ENCODE measurements at regions not wholly inside any gene's neighbourhood (a gene's known extent, or its start where the extent isn't known, plus 50 kb on each side); places are given as distances from the start of the nearest gene placed in this dataset.

DNA sequence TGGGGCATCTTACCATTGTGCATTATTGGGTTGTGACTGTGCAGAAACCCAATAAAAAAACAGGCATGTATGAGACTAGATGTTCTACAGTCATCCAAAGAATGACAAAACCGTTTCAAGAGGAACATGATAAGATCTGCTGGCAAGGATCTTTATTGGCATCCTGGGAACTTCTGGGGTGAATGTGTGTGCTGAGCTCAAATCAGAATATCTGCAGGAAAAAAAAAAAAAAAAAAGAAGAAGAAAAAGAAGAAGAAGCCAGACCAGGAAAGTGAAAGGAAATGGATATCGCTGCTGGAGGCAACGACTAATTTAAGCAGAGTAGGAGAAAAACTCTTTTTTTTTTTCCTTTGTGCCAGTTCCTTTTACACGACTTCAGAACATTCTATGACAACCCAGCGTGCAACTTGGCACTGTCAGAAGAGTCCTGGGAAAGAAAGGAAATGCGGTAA lies 484.2 kb upstream of the BOD1L1 start:
- Histone ChIP-seq H3K36me3 (replicated peaks; ENCODE audit: insufficient read depth, low read length) (no peaks in the 10 kb centered on the region), H3K79me2 (ENCODE audit: low read length) (no peaks in the 10 kb centered on the region), H3K27me3 (replicated peaks; ENCODE audit: insufficient read depth, low read length) (no peaks in the 10 kb centered on the region), H4K20me1 (ENCODE audit: insufficient read depth, low read length) (no peaks in the 10 kb centered on the region), H3K9me2 (replicated peaks; ENCODE audit: insufficient read depth, low read length) (no peaks in the 10 kb centered on the region), H3F3A (ENCODE audit: insufficient read depth, low read length) (no peaks in the 10 kb centered on the region), H3K9ac (ENCODE audit: low read length) (no peak overlapping the region), H3K27ac (ENCODE audit: low read length) (no peak overlapping the region), H3K4me2 (ENCODE audit: low read depth, low read length) (no peak overlapping the region), H3K9me3 (replicated peaks; ENCODE audit: insufficient read depth, low read length) (no peaks in the 10 kb centered on the region), H3K4me3 (ENCODE audit: low read length) (no peak overlapping the region), H3K4me1 (ENCODE audit: low read length) (no peaks in the 10 kb centered on the region), H2AFZ (ENCODE audit: low read length) (no peak overlapping the region)
- DNase-seq, result no peak
- TF ChIP-seq, protein P1, sequence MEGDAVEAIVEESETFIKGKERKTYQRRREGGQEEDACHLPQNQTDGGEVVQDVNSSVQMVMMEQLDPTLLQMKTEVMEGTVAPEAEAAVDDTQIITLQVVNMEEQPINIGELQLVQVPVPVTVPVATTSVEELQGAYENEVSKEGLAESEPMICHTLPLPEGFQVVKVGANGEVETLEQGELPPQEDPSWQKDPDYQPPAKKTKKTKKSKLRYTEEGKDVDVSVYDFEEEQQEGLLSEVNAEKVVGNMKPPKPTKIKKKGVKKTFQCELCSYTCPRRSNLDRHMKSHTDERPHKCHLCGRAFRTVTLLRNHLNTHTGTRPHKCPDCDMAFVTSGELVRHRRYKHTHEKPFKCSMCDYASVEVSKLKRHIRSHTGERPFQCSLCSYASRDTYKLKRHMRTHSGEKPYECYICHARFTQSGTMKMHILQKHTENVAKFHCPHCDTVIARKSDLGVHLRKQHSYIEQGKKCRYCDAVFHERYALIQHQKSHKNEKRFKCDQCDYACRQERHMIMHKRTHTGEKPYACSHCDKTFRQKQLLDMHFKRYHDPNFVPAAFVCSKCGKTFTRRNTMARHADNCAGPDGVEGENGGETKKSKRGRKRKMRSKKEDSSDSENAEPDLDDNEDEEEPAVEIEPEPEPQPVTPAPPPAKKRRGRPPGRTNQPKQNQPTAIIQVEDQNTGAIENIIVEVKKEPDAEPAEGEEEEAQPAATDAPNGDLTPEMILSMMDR (IDR thresholded peaks at IDR 0.05; ENCODE audit: low read length), result no peak
- no peak for TF ChIP-seq EZH2phosphoT487 (IDR thresholded peaks at IDR 0.05; ENCODE audit: low read length)

DNA sequence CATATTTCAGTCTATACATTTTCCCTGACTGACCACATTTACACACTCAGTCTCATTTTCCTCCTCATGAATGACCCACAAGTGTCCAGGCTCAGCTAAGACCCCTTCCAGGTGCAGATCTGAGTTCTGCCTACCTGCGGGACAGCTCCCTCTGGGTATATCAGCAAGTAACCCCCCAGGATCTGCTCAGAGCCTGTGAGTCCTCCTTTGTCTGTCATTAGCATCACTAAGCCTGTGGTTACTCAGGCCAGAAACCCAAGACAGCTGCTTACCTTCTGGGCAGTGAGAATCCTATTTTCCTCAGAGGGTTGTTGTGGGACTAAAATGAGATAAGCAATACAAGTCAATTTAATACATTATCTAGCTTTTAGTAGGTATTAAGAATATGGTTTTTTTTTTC lies 487.6 kb upstream of the BOD1L1 start:
- no peak for DNase-seq
- Histone ChIP-seq H3K79me2 (ENCODE audit: low read length) (no peaks in the 10 kb centered on the region), H3K9me3 (replicated peaks; ENCODE audit: insufficient read depth, low read length) (no peaks in the 10 kb centered on the region), H3K9me2 (replicated peaks; ENCODE audit: insufficient read depth, low read length) (no peaks in the 10 kb centered on the region), H3K27me3 (replicated peaks; ENCODE audit: insufficient read depth, low read length) (no peaks in the 10 kb centered on the region), H4K20me1 (ENCODE audit: insufficient read depth, low read length) (no peaks in the 10 kb centered on the region), H3K4me1 (ENCODE audit: low read length) (peaks cover 13% of the 10 kb centered on the region), H3F3A (ENCODE audit: insufficient read depth, low read length) (no peaks in the 10 kb centered on the region), H3K36me3 (replicated peaks; ENCODE audit: insufficient read depth, low read length) (no peaks in the 10 kb centered on the region), H3K4me3 (ENCODE audit: low read length) (no peak overlapping the region), H3K4me2 (ENCODE audit: low read depth, low read length) (no peak overlapping the region), H3K27ac (ENCODE audit: low read length) (no peak overlapping the region), H2AFZ (ENCODE audit: low read length) (no peak overlapping the region), H3K9ac (ENCODE audit: low read length) (no peak overlapping the region)
- TF ChIP-seq, protein P1 (IDR thresholded peaks at IDR 0.05; ENCODE audit: low read length), result no peak
- TF ChIP-seq EZH2phosphoT487 (IDR thresholded peaks at IDR 0.05; ENCODE audit: low read length) (no peak), EZH2 (optimal IDR thresholded peaks at IDR 0.05; ENCODE audit: low read depth, low read length) (no peak)

DNA sequence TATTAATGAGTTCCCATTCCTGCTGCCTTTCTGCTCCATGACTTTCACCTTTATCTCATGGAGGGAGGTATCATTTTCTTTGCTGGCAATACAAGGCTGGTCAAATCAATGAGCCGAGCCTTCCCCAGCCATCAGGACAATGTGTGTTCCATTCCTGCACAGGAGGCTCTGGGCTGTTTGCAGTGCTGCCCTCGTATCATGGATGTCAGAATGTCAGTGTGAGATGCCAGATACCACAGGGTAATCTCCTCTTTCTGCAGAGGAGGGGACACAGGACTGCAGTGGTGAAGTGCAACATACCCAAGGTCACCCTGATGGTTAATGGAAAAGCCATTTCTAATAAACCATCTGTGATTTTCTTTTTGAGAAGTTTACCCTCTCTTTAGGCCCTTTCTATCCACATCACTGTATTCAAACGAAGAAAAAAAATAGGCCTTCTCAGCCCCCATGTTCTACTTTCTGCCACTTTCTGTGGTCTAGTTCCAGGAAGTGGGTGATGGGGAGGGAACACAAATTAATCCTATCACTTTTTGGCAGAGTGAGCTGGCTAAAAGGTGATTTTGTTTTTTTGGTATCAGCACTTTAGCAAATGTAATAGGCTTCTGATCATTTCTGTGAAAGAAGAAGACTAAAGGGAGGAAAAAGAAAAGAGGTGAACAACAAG lies 490.2 kb upstream of the BOD1L1 start:
- Histone ChIP-seq H3K4me1 (ENCODE audit: low read length) (peaks cover 13% of the 10 kb centered on the region), H4K20me1 (ENCODE audit: insufficient read depth, low read length) (no peaks in the 10 kb centered on the region), H2AFZ (ENCODE audit: low read length) (no peak overlapping the region), H3K27ac (ENCODE audit: low read length) (peak overlapping the region; percentile 10; the same call in 1 of the 2 replicates), H3K4me3 (ENCODE audit: low read length) (no peak overlapping the region), H3K9ac (ENCODE audit: low read length) (no peak overlapping the region), H3K9me3 (replicated peaks; ENCODE audit: insufficient read depth, low read length) (no peaks in the 10 kb centered on the region), H3K9me2 (replicated peaks; ENCODE audit: insufficient read depth, low read length) (no peaks in the 10 kb centered on the region), H3K79me2 (ENCODE audit: low read length) (no peaks in the 10 kb centered on the region), H3F3A (ENCODE audit: insufficient read depth, low read length) (no peaks in the 10 kb centered on the region), H3K4me2 (ENCODE audit: low read depth, low read length) (peak overlapping the region; percentile 15; the same call in 1 of the 2 replicates), H3K36me3 (replicated peaks; ENCODE audit: insufficient read depth, low read length) (no peaks in the 10 kb centered on the region), H3K27me3 (replicated peaks; ENCODE audit: insufficient read depth, low read length) (no peaks in the 10 kb centered on the region)
- TF ChIP-seq EZH2 (optimal IDR thresholded peaks at IDR 0.05; ENCODE audit: low read depth, low read length) (no peak), EZH2phosphoT487 (IDR thresholded peaks at IDR 0.05; ENCODE audit: low read length) (no peak)
- TF ChIP-seq, protein P1 (IDR thresholded peaks at IDR 0.05; ENCODE audit: low read length), result no peak
- peak; percentile 54 for DNase-seq

Measured in MM.1S (cell line).